ENCODE measurements at regions not wholly inside any gene's neighbourhood (a gene's known extent, or its start where the extent isn't known, plus 50 kb on each side); places are given as distances from the start of the nearest gene placed in this dataset.

DNA sequence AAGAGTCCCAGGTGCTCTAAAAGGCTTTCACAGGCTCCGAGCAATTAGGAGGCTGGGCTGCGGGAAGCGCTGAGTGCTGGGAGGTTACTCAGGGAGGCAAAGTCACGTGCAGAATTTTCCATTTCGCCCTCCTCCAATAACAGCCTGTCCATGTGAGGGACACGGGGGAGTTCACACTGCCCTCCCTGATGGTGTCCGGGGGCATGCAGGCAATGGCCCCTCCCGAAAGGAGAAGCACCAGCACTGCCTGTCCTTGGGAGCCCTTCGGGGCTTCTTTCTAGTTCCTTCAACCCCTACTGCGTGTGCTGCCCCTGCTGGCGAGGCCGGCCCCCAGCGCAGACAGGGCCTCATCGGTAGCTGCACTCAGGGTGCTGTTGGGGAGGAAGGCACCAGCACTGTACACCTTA, 63.1 kb upstream of the HPCAL1 start:
- no peak for DNase-seq

DNA sequence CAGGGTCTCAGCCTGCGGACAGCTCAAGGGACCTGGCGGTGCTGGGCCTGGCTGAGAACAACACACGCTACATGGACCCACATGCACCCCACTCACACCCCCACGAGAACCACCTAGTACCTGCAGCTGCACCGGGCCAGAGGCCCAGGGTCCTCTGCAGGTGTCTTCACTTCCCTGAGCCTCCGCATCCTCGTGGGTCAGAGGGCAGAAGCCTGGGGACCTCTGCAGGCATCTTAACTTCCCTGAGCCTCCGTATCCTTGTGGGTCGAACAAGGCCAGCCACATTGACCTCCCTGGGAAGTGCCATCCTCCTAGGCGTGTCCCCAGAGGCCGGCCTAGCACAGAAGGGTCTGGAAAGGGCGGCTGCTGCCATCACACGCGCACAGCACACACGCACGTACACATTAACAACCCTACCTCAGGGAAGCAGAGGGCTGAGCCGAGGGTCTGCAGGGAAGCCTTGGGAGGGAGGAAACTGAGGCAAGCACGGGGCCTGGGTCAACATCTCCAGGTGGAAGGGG, 62.5 kb upstream of the HPCAL1 start:
- no peak for DNase-seq

DNA sequence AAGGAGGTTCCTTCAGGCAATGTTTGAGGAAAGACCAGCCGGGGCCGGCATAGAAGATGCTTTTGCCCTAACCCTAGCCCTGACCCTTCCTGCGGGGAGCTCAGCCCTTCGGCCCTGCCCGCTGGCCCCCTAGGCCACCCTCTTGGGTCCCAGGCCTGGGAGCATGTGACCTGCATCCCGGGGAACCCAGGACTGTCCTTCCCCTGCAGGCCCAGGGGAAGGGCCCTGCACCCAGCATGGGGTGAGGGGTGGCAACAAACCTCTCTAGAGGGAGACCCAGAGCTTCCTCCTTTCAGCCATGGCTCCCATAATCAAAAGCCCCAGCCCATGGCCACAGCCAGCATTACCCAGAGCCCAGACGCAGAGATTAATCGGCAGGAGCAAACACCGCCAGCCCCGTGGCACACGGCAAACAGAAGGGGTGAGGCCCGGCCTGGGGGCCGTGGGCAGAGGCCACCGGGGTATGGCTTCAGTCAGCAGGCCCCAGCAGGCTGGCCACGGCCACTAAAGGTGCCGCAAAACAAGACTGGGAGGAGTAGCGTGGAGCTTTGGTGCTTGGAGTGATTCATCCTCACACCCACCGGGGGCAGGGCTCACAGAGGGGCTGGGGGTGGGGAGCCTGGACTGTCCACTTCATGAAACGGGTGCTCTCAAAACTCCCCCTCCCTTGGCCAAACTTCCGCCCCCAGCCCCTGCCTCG, 61.6 kb upstream of the HPCAL1 start:
- DNase-seq, result no peak

DNA sequence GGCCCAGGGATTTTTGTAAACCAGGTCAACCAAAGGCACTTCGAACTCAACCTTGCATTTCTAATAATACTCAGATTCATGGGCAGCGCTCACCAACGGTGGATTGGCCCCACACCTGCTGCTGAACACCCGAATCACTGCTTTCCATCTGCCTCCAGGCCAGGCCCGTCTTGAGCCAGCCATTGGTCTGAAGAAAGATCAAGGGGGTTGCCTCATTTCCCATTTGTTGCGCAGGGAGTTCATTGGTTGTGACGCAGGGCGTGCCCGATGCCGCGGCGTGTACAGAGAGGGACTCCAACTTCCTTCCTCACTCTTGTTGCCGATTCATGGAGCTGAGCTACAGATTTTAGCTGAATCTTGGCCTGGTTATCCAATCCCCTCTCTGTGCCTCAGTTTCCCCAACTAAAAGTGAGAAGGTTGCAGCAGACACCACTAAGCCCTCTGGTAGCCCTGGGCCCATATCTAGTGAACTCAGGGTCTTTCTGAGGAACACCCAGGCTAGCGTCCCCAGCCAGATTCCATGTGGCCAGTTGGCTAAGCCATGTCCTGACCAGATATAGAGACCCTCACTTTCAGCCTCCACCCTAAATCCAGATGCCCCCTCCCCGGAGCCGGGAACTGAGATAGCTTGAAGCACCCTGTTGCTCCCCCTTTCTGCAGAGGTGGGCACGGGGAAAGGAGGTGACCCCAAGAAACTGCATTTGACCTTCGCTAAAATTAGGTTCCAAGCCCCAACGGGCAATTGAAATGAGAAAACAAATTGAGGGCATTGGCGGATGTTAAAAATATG, 60.9 kb upstream of the HPCAL1 start:
- no peak for DNase-seq

DNA sequence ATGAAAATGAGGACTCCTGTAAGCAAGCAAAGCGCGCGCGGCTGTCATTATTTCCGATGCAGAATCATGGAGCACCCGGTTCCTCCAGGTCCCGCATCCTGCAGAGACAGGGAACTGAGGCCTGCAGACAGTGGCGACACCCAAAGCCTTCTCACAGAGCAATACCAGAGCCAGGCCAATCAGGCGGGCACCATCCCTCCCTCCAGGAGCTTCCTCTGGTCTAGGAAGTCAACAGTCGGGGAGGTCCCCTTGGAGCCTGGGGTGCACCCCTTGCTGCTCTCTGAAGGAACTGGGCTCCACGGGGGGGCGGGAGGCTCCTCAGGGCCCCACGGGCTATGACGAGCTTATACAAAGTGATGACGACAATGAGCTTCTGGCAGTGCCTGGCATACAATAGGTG, 60.3 kb upstream of the HPCAL1 start:
- no peak for DNase-seq

DNA sequence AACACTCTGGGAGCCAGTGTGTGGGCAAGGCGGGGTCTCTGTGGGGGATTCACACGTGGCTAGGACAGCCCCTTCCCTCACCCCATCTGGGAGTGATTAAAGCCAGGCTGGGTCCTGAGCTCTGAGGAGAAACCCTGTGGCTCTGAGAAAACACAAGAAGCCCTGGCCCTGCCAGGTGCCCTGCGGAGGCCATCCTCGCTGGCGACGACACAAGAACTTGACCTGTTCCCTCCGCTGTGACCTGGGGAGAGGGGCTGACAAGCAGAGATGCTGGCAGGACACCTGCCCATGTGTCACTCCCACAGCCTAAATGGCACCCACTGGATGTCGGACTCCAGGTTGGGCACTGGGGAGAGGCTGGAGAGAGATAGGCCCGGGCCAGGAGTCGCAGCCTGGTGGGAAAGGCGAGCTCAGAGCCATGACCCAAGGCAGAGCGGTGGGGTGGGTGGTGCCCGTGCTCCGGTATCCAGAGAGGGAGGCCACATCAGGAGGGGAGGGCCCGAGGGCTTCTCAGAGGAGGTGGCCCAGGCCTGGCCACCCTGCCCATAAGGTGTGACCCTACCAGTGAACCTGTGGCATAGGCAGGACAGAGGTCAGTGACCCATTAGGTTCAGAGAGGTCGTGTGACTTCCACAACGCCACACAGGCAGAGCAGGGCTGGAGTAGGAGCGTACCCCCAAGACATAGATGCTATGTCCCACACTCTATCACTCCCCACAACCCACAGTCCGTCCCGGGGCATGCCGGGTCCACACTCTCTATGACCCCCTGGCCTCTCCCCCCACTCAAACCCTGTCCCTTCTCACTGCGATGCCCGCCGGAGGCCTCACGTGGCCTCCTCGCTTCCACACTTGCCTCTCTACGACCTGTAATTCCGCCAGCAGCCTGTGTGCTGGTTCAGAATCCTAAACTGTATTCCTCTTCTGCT, 59.4 kb upstream of the HPCAL1 start:
- DNase-seq, result no peak

DNA sequence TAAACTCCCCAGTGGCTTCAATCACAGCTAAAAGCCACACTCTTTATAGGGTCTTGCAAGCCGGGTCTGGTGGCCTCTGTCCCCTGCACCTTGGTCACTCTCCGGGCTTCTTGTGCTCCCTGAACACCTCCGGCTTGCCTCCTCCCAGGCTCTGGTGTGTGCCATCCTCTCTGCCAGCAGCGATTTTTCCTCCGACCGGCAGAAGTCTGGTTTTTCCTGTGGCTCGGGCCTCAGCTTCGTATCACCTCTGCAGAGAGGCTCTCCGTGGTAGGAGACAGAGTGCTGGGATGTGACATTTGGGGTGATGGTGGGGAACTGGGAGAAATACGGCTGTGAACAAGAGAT, 58.8 kb upstream of the HPCAL1 start:
- no peak for DNase-seq

DNA sequence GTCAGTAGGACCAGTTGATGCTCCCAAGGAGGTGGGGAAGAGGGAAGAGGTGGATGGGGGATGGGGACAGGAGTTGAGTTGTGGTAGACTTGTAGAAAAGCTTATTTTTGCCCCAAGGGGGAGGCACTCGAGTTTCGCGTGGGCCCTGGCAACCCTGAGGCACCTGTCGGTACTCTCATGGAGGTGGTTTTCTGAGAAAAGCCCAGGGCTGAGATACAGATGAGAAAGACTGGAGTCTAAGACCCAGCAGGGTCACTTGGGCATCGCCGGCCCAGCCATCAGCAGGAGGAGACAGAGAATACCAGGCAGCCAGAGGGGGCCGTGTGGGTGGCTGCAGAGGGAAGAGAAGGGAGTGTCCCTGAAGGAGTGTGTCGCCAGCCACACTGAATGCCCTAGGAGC, 57.7 kb upstream of the HPCAL1 start:
- DNase-seq, result no peak

DNA sequence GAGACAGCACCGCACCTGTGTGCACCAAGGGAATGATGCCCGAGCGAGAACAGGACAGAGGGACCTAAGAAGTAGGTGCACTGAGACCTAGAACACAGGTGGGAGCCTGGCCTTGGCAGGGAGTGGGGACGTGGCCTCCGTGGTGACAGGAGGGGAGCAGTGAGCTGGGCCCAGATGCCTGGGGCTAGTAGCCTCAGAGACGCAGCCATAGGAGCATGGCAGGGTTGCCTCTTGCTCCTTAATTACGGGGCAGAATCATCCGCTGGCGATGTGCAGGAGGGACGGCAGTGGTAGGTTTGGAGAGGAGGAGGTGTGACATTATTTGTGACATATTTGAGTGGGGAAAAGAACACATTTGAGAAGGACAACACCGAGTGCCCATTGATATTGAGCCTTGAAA, 57.0 kb upstream of the HPCAL1 start:
- DNase-seq, result no peak

DNA sequence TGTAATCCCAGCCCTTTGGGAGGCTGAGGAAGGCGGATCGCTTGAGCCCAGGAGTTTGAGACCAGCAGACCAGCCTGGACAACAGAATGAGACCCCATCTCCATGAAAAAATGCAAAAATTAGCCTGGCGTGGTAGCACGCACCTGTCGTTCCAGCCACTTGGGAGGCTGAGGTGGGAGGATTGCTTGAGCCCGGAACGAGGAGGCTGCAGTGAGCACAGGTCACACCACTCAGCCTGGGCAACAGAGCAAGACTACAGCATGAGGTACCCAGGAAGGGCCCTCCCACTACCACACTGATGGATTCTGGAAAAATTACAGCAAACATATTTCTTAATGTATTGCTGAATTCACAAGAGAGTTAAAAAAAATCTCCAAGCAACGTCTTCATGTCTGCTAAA, 56.3 kb upstream of the HPCAL1 start:
- no peak for DNase-seq

DNA sequence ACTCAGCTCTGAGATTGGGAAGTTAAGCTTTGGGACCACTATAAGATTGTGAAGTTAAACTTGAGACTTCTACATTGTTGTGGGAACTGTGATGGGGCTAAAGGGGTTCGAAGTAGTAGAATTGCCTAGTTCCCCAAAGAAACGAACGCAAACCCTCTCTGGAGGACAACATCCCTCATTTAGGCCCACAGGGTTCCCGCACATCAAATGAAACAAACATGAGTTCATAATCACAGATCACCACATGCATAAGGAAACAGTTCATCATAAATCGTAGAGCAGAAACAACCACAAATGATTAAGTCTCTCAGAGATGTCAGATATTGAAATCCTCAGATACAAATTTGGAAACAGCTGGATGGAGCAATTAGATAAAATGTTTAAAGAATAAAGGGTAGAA, 55.9 kb upstream of the HPCAL1 start:
- no peak for DNase-seq

DNA sequence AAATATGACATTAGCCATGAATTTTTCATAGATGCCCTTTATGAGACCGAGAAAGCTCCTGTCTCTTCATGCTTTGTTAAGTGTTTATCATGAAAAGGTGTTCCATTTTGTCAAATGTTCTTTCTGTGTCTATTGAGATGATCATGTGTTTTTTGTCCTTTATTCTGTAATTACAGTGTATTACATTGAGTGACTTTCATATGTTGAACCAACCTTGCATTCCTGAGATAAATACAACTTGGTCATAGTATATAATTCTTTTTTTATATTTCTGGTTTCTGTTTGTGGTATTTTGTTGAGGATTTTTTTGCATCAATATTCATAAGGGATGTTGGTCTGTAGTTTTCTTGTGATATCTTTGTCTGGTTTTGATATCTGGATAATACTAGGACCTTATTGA, 52.9 kb upstream of the HPCAL1 start:
- no peak for DNase-seq

DNA sequence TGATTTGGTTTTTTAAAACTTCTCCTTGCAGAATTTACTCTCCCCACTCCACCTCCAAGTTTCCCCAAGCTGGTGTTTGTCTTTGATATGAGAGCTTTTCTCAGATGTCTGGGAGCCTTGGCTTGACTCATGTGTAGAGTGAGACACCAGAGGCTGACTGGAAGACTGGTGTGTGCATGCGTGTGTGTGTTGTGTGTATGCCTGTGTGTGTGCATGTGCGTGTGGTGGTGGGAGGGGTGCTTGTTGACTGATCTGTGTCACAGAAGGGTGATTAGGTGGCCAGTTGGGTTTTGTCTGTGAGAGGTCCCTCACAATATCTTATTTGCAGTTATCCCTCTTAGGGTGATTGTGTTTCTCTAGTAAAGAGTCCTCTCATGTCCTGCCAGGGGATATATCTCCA, 50.5 kb upstream of the HPCAL1 start:
- DNase-seq, result no peak

DNA sequence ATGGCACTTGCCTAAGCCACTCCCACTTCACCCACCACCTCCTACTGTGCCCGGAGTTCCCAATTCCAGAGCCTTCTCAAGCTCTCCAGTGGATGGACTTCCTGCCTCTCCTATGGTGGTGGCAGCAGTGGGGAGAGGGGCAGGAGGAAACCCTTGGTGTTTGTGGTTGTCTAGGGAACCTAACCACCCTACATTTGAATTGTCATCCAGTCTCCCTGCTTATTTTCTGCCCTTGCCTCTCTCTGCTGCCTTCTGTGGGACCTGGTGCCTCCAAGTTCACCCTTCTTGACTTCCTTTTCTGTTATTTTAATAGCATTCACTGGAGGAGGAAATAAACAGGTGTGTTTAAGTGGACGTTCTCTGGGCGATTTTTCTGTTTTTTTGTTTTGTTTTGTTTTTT, 50.0 kb upstream of the HPCAL1 start:
- no peak for DNase-seq
